ENCODE measurements at regions not wholly inside any gene's neighbourhood (a gene's known extent, or its start where the extent isn't known, plus 50 kb on each side); places are given as distances from the start of the nearest gene placed in this dataset.
A peak's percentile ranks its signal among the peaks of the same experiment; 100 is the strongest.

DNA sequence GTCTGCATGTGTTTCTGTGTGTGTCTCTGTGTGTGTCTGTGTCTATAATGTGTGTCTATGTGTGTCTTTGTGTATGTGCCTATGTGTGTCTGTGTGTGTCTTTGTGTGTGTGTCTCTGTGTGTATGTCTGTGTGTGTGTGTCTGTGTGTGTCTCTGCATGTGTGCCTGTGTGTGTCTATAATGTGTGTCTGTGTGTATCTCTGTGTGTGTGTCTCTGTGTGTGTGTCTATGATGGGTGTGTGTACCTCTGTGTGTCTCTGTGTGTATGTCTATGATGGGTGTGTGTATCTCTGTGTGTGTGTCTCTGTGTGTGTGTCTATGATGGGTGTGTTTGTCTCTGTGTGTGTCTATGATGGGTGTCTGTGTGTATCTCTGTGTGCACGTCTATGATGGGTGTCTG, 126.2 kb upstream of the GPC1 start:
- no peak for TF ChIP-seq POLR2A (IDR thresholded peaks at IDR 0.05)
- TF ChIP-seq, protein P1, sequence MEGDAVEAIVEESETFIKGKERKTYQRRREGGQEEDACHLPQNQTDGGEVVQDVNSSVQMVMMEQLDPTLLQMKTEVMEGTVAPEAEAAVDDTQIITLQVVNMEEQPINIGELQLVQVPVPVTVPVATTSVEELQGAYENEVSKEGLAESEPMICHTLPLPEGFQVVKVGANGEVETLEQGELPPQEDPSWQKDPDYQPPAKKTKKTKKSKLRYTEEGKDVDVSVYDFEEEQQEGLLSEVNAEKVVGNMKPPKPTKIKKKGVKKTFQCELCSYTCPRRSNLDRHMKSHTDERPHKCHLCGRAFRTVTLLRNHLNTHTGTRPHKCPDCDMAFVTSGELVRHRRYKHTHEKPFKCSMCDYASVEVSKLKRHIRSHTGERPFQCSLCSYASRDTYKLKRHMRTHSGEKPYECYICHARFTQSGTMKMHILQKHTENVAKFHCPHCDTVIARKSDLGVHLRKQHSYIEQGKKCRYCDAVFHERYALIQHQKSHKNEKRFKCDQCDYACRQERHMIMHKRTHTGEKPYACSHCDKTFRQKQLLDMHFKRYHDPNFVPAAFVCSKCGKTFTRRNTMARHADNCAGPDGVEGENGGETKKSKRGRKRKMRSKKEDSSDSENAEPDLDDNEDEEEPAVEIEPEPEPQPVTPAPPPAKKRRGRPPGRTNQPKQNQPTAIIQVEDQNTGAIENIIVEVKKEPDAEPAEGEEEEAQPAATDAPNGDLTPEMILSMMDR (IDR thresholded peaks at IDR 0.05) = no peak
- Histone ChIP-seq H3K4me1 (replicated peaks in 1 of 2) (no peaks in the 10 kb centered on the region), H3K27me3 (no peaks in the 10 kb centered on the region), H3K36me3 (replicated peaks in 1 of 2) (no peaks in the 10 kb centered on the region), H3K4me3 (no peak overlapping the region), H3K27ac (no peak overlapping the region), H3K9me3 (replicated peaks in 1 of 3) (no peaks in the 10 kb centered on the region)
- intact Hi-C loops (cut with DNase I) = no loop called here
- no peak for DNase-seq
- 71 to 100% (median 79%) methylated on average over 1 of the region's 1 CpG for WGBS, 4 donors

DNA sequence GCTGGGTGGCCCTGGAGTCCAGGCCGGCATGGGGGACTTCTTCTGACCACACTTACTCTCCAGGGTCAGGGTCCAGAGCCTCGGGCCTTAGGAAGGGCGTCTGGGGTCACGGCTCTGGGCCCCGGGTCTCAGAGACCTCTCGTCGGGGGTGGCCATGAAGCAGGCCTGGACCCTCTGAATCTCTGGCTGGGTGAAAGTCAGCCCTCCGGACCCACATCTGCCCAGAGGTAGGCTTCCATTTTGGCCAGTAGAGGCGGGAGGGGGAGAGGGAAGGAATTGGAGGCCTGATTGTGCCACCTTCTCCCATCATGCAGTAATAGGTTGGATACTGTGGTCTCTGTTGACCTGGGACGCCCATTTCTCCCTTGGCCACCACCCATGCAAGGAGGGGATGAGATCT, 125.3 kb upstream of the GPC1 start:
- Histone ChIP-seq H3K36me3 (replicated peaks in 1 of 2) (no peaks in the 10 kb centered on the region), H3K27ac (no peak overlapping the region), H3K9me3 (replicated peaks in 1 of 3) (no peaks in the 10 kb centered on the region), H3K4me1 (replicated peaks in 1 of 2) (no peaks in the 10 kb centered on the region), H3K27me3 (no peaks in the 10 kb centered on the region), H3K4me3 (no peak overlapping the region)
- TF ChIP-seq, protein P1 (IDR thresholded peaks at IDR 0.05) = no peak
- no peak for TF ChIP-seq POLR2A (IDR thresholded peaks at IDR 0.05)
- peak in 1 of 7 donors; percentile 38 for DNase-seq
- 80 to 98% (median 90%) methylated on average over 2 to 10 of the region's 10 CpGs for WGBS, 4 donors
- intact Hi-C loops (cut with DNase I) = no loop called here

DNA sequence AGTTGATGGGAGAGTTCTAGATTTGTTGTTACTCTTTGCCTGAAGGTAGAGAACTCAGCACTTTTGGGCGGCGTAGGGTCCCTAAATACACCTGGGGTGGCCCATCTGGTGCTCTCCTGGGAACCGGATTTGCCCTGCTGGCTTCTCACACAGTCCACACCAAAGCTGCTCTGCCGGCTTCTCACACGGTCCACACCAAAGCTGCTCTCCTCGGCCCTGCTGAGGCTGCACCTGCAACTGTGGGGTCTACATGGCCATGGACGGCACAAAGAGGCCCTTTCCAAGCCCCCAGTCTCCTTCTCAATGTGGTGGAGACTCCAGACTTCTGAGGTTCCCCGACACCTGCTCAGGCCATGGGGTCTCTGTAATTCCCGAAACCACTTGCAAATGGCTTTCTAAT, 124.8 kb upstream of the GPC1 start:
- no peak overlapping the region for H3K27ac ChIP-seq
- H3K4me1 ChIP-seq (replicated peaks in 1 of 2) = no peaks in the 10 kb centered on the region
- peak in 2 of 7 donors; percentile 6 to 34 for DNase-seq
- H3K36me3 ChIP-seq (replicated peaks in 1 of 2) = no peaks in the 10 kb centered on the region
- WGBS, 4 donors = 89 to 100% (median 96%) methylated on average over 4 to 9 of the region's 9 CpGs
- TF ChIP-seq, protein P1 (IDR thresholded peaks at IDR 0.05) = no peak
- no peaks in the 10 kb centered on the region for H3K27me3 ChIP-seq
- H3K9me3 ChIP-seq (replicated peaks in 1 of 3) = no peaks in the 10 kb centered on the region
- intact Hi-C loops (cut with DNase I) = no loop called here
- no peak overlapping the region for H3K4me3 ChIP-seq

DNA sequence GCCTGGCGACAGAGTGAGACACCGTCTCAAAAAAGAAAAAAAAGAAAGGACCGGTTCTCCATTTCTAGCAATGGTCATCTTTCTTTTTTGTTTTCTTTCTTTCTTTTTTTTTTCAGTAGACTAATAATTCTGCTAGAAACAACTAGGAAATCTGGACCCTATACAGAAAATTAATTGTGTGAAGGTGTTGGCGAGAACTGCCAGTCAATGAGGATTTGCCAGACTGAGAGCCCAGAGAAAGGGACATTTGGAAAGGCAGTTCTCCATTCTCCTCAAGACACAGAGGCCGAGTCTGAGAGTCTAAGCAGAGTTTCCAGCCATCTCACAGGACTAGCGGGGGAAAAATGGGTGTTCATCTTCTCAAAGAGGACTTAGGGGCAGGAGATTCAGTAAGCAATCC, 123.6 kb upstream of the GPC1 start:
- intact Hi-C loops (cut with DNase I) = no loop called here
- H3K4me3 ChIP-seq = no peak overlapping the region
- H3K4me1 ChIP-seq (replicated peaks in 1 of 2) = no peaks in the 10 kb centered on the region
- no peaks in the 10 kb centered on the region for H3K9me3 ChIP-seq (replicated peaks in 1 of 3)
- H3K27ac ChIP-seq = no peak overlapping the region
- no peaks in the 10 kb centered on the region for H3K36me3 ChIP-seq (replicated peaks in 1 of 2)
- no peaks in the 10 kb centered on the region for H3K27me3 ChIP-seq
- no peak for DNase-seq
- TF ChIP-seq, protein P1 (IDR thresholded peaks at IDR 0.05) = no peak
- no peak for TF ChIP-seq POLR2A (IDR thresholded peaks at IDR 0.05)
- WGBS, 4 donors = 87 to 95% (median 89%) methylated on average over 6 of the region's 6 CpGs
